CD14-positive monocyte (primary cell): ENCODE measurements at regions not wholly inside any gene's neighbourhood (a gene's known extent, or its start where the extent isn't known, plus 50 kb on each side); places are given as distances from the start of the nearest gene placed in this dataset.

Source experiments
- DNase-seq, 3 donors: peaks; one replicate each; pipeline ENCODE4 v3.0.0-alpha.2; 2011 to 2022
- H2AFZ ChIP-seq: 2 replicates; pipeline ENCODE4 v1.6.0; 2012; ENCODE audit warnings: mild to moderate bottlenecking, low read depth, low read length, inconsistent platforms; ENCODE audit not compliant: insufficient read depth, poor library complexity, severe bottlenecking
- H3K27ac ChIP-seq, 2 donors: 1 replicate in 1 of 2; 2 replicates in 1 of 2; pipeline ENCODE4 v1.5.1; 2012 to 2013; ENCODE audit warnings: low read length in 2 of 2, control low read depth in 1 of 2, inconsistent platforms in 1 of 2, low read depth in 1 of 2, mild to moderate bottlenecking in 1 of 2
- H3K27me3 ChIP-seq, 2 donors: one replicate each; pipeline versions ENCODE4 v1.6.0 to v1.6.1; 2011 to 2013; ENCODE audit warnings: low read length in 2 of 2; ENCODE audit not compliant: control insufficient read depth in 2 of 2, insufficient read depth in 2 of 2
- H3K36me3 ChIP-seq, 2 donors: replicated peaks in 1 of 2; 1 replicate in 1 of 2; 2 replicates in 1 of 2; pipeline versions ENCODE4 v1.5.1 to v1.6.1; 2012 to 2013; ENCODE audit warnings: low read length in 2 of 2, control low read depth in 1 of 2, inconsistent platforms in 1 of 2, mild to moderate bottlenecking in 1 of 2; ENCODE audit not compliant: insufficient read depth in 2 of 2, control insufficient read depth in 1 of 2
- H3K4me1 ChIP-seq, 2 donors: 1 replicate in 1 of 2; 2 replicates in 1 of 2; pipeline versions ENCODE4 v1.5.1 to v1.6.1; 2012 to 2013; ENCODE audit warnings: low read length in 2 of 2, control low read depth in 1 of 2, inconsistent platforms in 1 of 2, mild to moderate bottlenecking in 1 of 2, moderate library complexity in 1 of 2; ENCODE audit not compliant: insufficient read depth in 2 of 2, control insufficient read depth in 1 of 2
- H3K4me2 ChIP-seq: replicated peaks from 2 replicates; pipeline ENCODE3; 2012; ENCODE audit warnings: low read length, moderate library complexity, mild to moderate bottlenecking; ENCODE audit not compliant: poor library complexity, severe bottlenecking; ENCODE audit errors: extremely low read depth
- H3K4me3 ChIP-seq, 3 experiments: fragments of 200-600 bp in 1 of 3; sonication (generic) in 1 of 3; replicated peaks in 1 of 3; 1 replicate in 2 of 3; 2 replicates in 1 of 3; pipeline ENCODE4 v1.5.1; 2011 to 2013; ENCODE audit warnings: low read length in 3 of 3, mild to moderate bottlenecking in 3 of 3, control low read depth in 2 of 3, low read depth in 2 of 3, inconsistent platforms in 1 of 3, moderate library complexity in 1 of 3
- H3K79me2 ChIP-seq: 2 replicates; pipeline ENCODE4 v1.6.0; 2012; ENCODE audit warnings: mild to moderate bottlenecking, control low read depth, inconsistent platforms, low read length, moderate library complexity; ENCODE audit not compliant: insufficient read depth
- H3K9ac ChIP-seq: 2 replicates; pipeline ENCODE4 v1.6.0; 2017; ENCODE audit warnings: low read length, mild to moderate bottlenecking; ENCODE audit not compliant: insufficient read depth, poor library complexity, severe bottlenecking
- H3K9me3 ChIP-seq, 2 donors: replicated peaks in 1 of 2; 1 replicate in 1 of 2; 2 replicates in 1 of 2; pipeline versions ENCODE4 v1.5.1 to v1.6.1; 2012 to 2013; ENCODE audit warnings: low read length in 2 of 2, control low read depth in 1 of 2; ENCODE audit not compliant: control insufficient read depth in 1 of 2, insufficient read depth in 1 of 2
- H4K20me1 ChIP-seq: 2 replicates; pipeline ENCODE4 v1.6.0; 2012; ENCODE audit warnings: mild to moderate bottlenecking, low read length, control low read depth, moderate library complexity; ENCODE audit not compliant: insufficient read depth
- H3K27ac Mint-ChIP-seq, 7 donors: one replicate each; pipeline ENCODE4 v1.8.0; 2020; ENCODE audit warnings: mild to moderate bottlenecking in 7 of 7, mixed read lengths in 7 of 7, moderate library complexity in 6 of 7, inconsistent platforms in 2 of 7
- H3K27me3 Mint-ChIP-seq, 3 donors: one replicate each; pipeline ENCODE4 v1.8.0; 2021 to 2022; ENCODE audit warnings: low read depth in 3 of 3, mild to moderate bottlenecking in 3 of 3, mixed read lengths in 3 of 3, moderate library complexity in 3 of 3, inconsistent platforms in 1 of 3
- H3K36me3 Mint-ChIP-seq, 2 donors: one replicate each; pipeline ENCODE4 v1.8.0; 2020; ENCODE audit warnings: mixed read lengths in 2 of 2, inconsistent platforms in 1 of 2, mild to moderate bottlenecking in 1 of 2
- H3K4me1 Mint-ChIP-seq: one replicate; pipeline ENCODE4 v1.8.0; 2020; ENCODE audit warnings: mild to moderate bottlenecking, mixed read lengths
- H3K4me3 Mint-ChIP-seq, 2 donors: one replicate each; pipeline ENCODE4 v1.8.0; 2020; ENCODE audit warnings: mild to moderate bottlenecking in 2 of 2, mixed read lengths in 2 of 2, moderate library complexity in 1 of 2
- H3K9me3 Mint-ChIP-seq, 7 donors: one replicate each; pipeline ENCODE4 v1.8.0; 2020 to 2022; ENCODE audit warnings: mixed read lengths in 7 of 7, mild to moderate bottlenecking in 6 of 7, moderate library complexity in 6 of 7, inconsistent platforms in 2 of 7
- CTCF ChIP-seq: fragments of 200-600 bp; IDR thresholded peaks from one replicate; pipeline ENCODE4 v1.8.0; 2022; ENCODE audit warnings: antibody characterized with exemption, mild to moderate bottlenecking
- WGBS: methylation state at CpG from one replicate; pipeline ENCODE4 v1.1.5; 2013; ENCODE audit warnings: missing lambda C conversion rate; ENCODE audit not compliant: insufficient coverage; 5-methylcytosine and 5-hydroxymethylcytosine counted together
- intact Hi-C, 2 donors: fragments of 100-400 bp; cut with micrococcal nuclease; formaldehyde crosslinking; loops; one replicate each; pipeline versions ENCODE4 v1.15.0 to v1.15.1; 2023

DNA sequence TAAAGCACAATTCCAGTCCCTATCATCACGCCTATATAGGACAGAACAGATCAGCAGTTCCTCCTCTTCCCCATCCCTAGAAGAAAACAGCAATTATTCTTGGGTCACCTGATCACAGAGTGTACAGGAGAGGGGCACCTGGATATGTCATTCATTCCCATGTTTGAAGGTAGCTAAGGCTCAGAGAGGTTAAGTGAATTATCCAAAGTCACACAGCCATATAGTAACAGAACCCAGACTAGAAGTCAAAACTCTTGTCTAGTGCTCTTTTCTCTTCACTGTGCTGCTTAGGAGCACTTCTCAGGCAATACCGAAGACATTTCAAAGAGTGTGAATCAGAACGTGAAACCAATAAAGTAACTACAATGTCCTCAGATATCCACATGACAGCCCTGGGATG lies 93.0 kb upstream of the ATL2 start:
- peaks cover 8 to 13% (median 10%) of the 10 kb centered on the region in 3 donors for H3K27me3 Mint-ChIP-seq
- no peaks in the 10 kb centered on the region for H3K79me2 ChIP-seq
- 100% methylated on average over 3 of the region's 3 CpGs for WGBS
- H3K4me2 ChIP-seq: no peak overlapping the region
- no peak overlapping the region for H3K4me3 Mint-ChIP-seq
- H3K36me3 ChIP-seq: no peaks in the 10 kb centered on the region
- H4K20me1 ChIP-seq: no peaks in the 10 kb centered on the region
- no peak overlapping the region for H3K4me3 ChIP-seq
- no peak overlapping the region for H3K27ac ChIP-seq
- no peak for DNase-seq
- H3K9me3 ChIP-seq: no peaks in the 10 kb centered on the region
- H2AFZ ChIP-seq: no peak overlapping the region
- intact Hi-C loops: no loop called here
- H3K4me1 ChIP-seq: no peaks in the 10 kb centered on the region
- no peak for TF ChIP-seq CTCF
- peaks cover 0 to 2% of the 10 kb centered on the region in 2 donors for H3K27me3 ChIP-seq
- peaks cover 0 to 1% (median 0%) of the 10 kb centered on the region in 7 donors for H3K9me3 Mint-ChIP-seq
- no peak overlapping the region for H3K9ac ChIP-seq
- H3K36me3 Mint-ChIP-seq: no peaks in the 10 kb centered on the region
- no peak overlapping the region for H3K27ac Mint-ChIP-seq
- H3K4me1 Mint-ChIP-seq: peaks cover 7% of the 10 kb centered on the region

DNA sequence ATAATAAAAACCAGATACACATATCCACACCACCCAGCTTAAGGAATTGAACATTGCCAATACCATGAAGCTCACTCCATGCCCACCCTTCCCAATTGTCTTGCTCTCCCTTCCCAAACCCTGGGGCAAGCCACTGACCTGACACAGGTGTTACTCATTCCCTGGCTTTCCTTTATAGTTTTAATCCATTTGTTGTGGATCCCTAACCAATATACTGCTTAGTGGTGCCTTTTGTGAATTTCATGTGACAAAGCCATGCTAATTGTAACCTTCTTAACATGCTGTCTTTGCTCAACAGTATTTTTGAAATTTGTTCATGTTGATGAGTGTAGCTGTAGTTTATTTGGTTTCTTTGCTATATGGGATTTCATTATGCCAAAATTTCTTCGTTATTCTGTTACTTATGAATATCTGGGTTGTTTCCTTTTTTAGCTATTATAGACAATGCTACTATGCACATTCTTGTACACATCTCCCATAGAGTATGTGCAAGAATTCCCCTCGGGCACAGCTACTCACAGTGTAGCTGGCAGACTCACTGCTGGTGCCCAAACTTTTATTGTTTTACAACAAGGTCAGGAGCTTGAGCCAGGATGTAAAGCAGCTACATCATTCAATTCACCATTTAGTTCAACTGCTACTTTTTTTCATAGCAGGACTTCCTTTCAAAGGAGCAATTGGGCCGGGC lies 90.8 kb upstream of the ATL2 start:
- Mint-ChIP-seq H3K36me3 (no peaks in the 10 kb centered on the region), H3K27ac (no peak overlapping the region), H3K9me3 (peaks cover 0 to 1% (median 0%) of the 10 kb centered on the region in 7 donors), H3K4me3 (no peak overlapping the region), H3K27me3 (peaks cover 4 to 12% (median 10%) of the 10 kb centered on the region in 3 donors), H3K4me1 (no peaks in the 10 kb centered on the region)
- no peak for DNase-seq
- H3K36me3 ChIP-seq: no peaks in the 10 kb centered on the region
- intact Hi-C loops: no loop called here
- no peak overlapping the region for H3K4me2 ChIP-seq
- no peaks in the 10 kb centered on the region for H3K4me1 ChIP-seq
- H2AFZ ChIP-seq: no peak overlapping the region
- 69% methylated on average over 2 of the region's 3 CpGs for WGBS
- no peak overlapping the region for H3K9ac ChIP-seq
- no peak overlapping the region for H3K27ac ChIP-seq
- no peak overlapping the region for H3K4me3 ChIP-seq
- H3K9me3 ChIP-seq: no peaks in the 10 kb centered on the region
- no peak for TF ChIP-seq CTCF
- no peaks in the 10 kb centered on the region for H4K20me1 ChIP-seq
- H3K27me3 ChIP-seq: peaks cover 0 to 2% of the 10 kb centered on the region in 2 donors
- no peaks in the 10 kb centered on the region for H3K79me2 ChIP-seq
